Neutrophil (primary cell): ENCODE measurements at regions not wholly inside any gene's neighbourhood (a gene's known extent, or its start where the extent isn't known, plus 50 kb on each side); places are given as distances from the start of the nearest gene placed in this dataset.
A peak's percentile ranks its signal among the peaks of the same experiment; 100 is the strongest.

ENCODE experiments used
- H3K27ac ChIP-seq: fragments of 200-600 bp; sonication (generic); 2 replicates; pipeline ENCODE4 v1.5.1; 2016; ENCODE audit warnings: mild to moderate bottlenecking, moderate library complexity
- H3K27me3 ChIP-seq: fragments of 200-600 bp; sonication (generic); 2 replicates; pipeline ENCODE4 v1.6.0; 2016; ENCODE audit warnings: mild to moderate bottlenecking
- H3K36me3 ChIP-seq: fragments of 200-600 bp; sonication (generic); 2 replicates; pipeline ENCODE4 v1.5.1; 2017
- H3K4me1 ChIP-seq, 2 experiments: fragments of 200-600 bp in 1 of 2; sonication (generic) in 1 of 2; 1 replicate in 1 of 2; 2 replicates in 1 of 2; pipeline versions ENCODE4 v1.5.1 to v1.6.1; 2013 to 2016; ENCODE audit warnings: low read depth in 1 of 2, low read length in 1 of 2, mild to moderate bottlenecking in 1 of 2, moderate library complexity in 1 of 2; ENCODE audit not compliant: control insufficient read depth in 1 of 2, insufficient read depth in 1 of 2
- H3K4me3 ChIP-seq, 2 experiments: fragments of 200-600 bp in 1 of 2; sonication (generic) in 1 of 2; 1 replicate in 1 of 2; 2 replicates in 1 of 2; pipeline ENCODE4 v1.5.1; 2013 to 2016; ENCODE audit warnings: low read depth in 1 of 2, low read length in 1 of 2, mild to moderate bottlenecking in 1 of 2, moderate library complexity in 1 of 2
- H3K9me3 ChIP-seq: fragments of 200-600 bp; sonication (generic); 2 replicates; pipeline ENCODE4 v1.5.1; 2016
- TF ChIP-seq, protein P1 (sequence below): fragments of 200-600 bp; sonication (generic); IDR thresholded peaks from 2 replicates; pipeline ENCODE4 v1.5.1; 2016; ENCODE audit warnings: antibody characterized with exemption

DNA sequence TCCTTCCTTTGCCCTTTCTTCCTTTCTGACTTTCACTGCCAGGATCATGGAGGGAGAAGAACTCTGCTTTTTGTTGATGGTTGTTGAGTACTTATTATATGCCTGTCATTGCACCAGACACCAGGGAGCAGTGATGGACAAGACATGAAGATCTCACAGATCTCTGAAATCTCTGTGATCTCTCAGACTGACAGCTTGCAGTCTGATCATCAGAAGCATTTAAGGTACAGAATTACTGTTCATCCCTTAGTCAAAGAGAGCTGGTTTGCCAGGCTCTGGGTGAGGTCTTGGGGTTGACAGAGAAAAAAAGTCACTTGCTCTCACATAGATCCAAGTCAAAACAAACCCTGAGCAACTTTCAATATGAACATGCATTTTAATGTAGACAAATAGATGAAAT, 299.5 kb upstream of the FMN2 start:
- no peak overlapping the region for H3K27ac ChIP-seq
- H3K4me3 ChIP-seq, result no peak overlapping the region
- H3K36me3 ChIP-seq, result no peaks in the 10 kb centered on the region
- no peaks in the 10 kb centered on the region for H3K9me3 ChIP-seq
- H3K4me1 ChIP-seq, result no peaks in the 10 kb centered on the region
- H3K27me3 ChIP-seq, result no peaks in the 10 kb centered on the region
- TF ChIP-seq, protein P1, sequence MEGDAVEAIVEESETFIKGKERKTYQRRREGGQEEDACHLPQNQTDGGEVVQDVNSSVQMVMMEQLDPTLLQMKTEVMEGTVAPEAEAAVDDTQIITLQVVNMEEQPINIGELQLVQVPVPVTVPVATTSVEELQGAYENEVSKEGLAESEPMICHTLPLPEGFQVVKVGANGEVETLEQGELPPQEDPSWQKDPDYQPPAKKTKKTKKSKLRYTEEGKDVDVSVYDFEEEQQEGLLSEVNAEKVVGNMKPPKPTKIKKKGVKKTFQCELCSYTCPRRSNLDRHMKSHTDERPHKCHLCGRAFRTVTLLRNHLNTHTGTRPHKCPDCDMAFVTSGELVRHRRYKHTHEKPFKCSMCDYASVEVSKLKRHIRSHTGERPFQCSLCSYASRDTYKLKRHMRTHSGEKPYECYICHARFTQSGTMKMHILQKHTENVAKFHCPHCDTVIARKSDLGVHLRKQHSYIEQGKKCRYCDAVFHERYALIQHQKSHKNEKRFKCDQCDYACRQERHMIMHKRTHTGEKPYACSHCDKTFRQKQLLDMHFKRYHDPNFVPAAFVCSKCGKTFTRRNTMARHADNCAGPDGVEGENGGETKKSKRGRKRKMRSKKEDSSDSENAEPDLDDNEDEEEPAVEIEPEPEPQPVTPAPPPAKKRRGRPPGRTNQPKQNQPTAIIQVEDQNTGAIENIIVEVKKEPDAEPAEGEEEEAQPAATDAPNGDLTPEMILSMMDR, result peak; percentile 16

DNA sequence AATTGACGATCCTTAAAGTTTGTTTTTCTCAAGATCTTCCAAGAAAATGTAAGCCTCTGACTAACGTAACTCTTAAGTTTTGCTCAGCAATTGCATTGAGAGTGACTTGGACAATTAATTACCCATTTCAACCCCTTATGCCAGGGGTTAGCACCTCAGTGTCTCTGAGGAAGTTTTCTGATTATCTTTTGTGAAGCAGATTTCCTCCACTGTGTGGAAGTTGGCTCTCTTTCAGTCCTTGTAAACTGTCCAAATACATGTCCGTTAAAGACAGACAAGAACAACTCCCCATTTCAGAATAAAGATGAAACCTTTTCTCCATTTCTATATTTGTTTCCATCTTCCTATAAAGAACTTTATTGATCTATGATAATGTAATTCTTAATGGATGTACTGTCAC, 296.4 kb upstream of the FMN2 start:
- TF ChIP-seq, protein P1, result no peak
- no peak overlapping the region for H3K27ac ChIP-seq
- no peaks in the 10 kb centered on the region for H3K27me3 ChIP-seq
- H3K4me3 ChIP-seq, result no peak overlapping the region
- H3K36me3 ChIP-seq, result no peaks in the 10 kb centered on the region
- H3K9me3 ChIP-seq, result no peaks in the 10 kb centered on the region
- no peaks in the 10 kb centered on the region for H3K4me1 ChIP-seq

DNA sequence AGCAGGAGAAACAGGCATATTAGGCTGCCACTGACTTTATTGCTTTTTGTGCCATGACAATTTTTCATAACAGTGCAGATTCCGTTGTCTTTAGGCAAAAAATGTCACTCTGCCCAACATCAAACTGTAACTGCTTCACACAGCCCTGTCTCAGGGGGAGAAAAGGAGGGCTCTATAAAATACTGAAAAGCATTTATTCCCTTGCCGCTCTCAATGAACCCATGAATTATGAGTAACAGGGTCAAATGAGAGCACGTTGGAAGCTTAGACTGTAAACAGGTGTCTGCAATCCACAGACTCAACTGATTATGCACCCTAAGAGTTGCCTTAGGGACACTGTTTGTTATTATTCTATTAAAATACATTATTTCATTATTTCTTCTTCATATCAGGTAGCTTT, 292.1 kb upstream of the FMN2 start:
- TF ChIP-seq, protein P1, result no peak
- Histone ChIP-seq H3K27ac (no peak overlapping the region), H3K4me1 (peaks cover 0 to 2% of the 10 kb centered on the region in 2 experiments), H3K36me3 (no peaks in the 10 kb centered on the region), H3K27me3 (no peaks in the 10 kb centered on the region), H3K9me3 (no peaks in the 10 kb centered on the region), H3K4me3 (no peak overlapping the region)

GRCh38 chr1:239800861-239801260, 290.8 kb upstream of the FMN2 start:
- TF ChIP-seq, protein P1, result no peak
- Histone ChIP-seq H3K27ac (no peak overlapping the region), H3K27me3 (no peaks in the 10 kb centered on the region), H3K36me3 (no peaks in the 10 kb centered on the region), H3K9me3 (no peaks in the 10 kb centered on the region), H3K4me3 (no peak overlapping the region), H3K4me1 (peaks cover 12% of the 10 kb centered on the region in 2 experiments)

- H3K9me3 ChIP-seq, result no peaks in the 10 kb centered on the region
- H3K36me3 ChIP-seq, result no peaks in the 10 kb centered on the region
- no peak overlapping the region for H3K4me3 ChIP-seq
- H3K27me3 ChIP-seq, result no peaks in the 10 kb centered on the region
- H3K27ac ChIP-seq, result no peak overlapping the region
- TF ChIP-seq, protein P1, result no peak
- peaks cover 14 to 18% of the 10 kb centered on the region in 2 experiments for H3K4me1 ChIP-seq
These were observed 289.4 kb upstream of the FMN2 start for GRCh38 chr1:239802275-239802674.

DNA sequence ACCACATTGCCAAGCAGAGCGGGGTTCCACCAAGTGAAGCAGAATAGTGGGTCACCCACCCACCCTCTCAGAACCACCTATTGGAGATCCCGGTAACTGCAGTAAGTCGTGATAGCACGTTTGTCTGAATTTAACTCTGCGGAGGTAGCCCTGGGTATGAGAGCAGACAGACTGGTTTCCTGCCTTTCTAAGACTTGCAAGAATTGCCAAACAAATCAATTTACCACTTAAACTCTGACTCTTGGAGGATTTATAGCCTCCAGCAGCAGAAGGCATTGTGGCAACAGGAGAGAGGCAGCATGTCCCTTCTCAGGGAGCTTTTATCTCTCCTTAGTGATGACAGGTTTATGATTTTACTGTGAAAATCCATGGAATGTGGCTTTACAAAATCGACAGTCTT, 287.9 kb upstream of the FMN2 start:
- Histone ChIP-seq H3K4me3 (no peak overlapping the region), H3K27ac (no peak overlapping the region), H3K4me1 (peaks cover 14 to 18% of the 10 kb centered on the region in 2 experiments)

More for the DNA sequence above, 287.9 kb upstream of the FMN2 start:
- no peaks in the 10 kb centered on the region for H3K36me3 ChIP-seq
- H3K27me3 ChIP-seq, result no peaks in the 10 kb centered on the region
- H3K9me3 ChIP-seq, result no peaks in the 10 kb centered on the region
- TF ChIP-seq, protein P1, result no peak
